LNCAP (cell line): ENCODE measurements at regions not wholly inside any gene's neighbourhood (a gene's known extent, or its start where the extent isn't known, plus 50 kb on each side); places are given as distances from the start of the nearest gene placed in this dataset.

Source experiments
- TF ChIP-seq, protein P1 (sequence below): fragments of 450-650 bp; IDR thresholded peaks from 2 replicates; pipeline ENCODE4 v1.5.1; 2017; ENCODE audit warnings: mild to moderate bottlenecking

- TF ChIP-seq, protein P1, sequence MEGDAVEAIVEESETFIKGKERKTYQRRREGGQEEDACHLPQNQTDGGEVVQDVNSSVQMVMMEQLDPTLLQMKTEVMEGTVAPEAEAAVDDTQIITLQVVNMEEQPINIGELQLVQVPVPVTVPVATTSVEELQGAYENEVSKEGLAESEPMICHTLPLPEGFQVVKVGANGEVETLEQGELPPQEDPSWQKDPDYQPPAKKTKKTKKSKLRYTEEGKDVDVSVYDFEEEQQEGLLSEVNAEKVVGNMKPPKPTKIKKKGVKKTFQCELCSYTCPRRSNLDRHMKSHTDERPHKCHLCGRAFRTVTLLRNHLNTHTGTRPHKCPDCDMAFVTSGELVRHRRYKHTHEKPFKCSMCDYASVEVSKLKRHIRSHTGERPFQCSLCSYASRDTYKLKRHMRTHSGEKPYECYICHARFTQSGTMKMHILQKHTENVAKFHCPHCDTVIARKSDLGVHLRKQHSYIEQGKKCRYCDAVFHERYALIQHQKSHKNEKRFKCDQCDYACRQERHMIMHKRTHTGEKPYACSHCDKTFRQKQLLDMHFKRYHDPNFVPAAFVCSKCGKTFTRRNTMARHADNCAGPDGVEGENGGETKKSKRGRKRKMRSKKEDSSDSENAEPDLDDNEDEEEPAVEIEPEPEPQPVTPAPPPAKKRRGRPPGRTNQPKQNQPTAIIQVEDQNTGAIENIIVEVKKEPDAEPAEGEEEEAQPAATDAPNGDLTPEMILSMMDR: no peak
Measured at GRCh38 chr22:26848244-26848920, 191.0 kb downstream of the MIAT start.

- TF ChIP-seq, protein P1: no peak
Measured at GRCh38 chr22:26849575-26849974, 192.2 kb downstream of the MIAT start.

GRCh38 chr22:26851125-26851524, 193.7 kb downstream of the MIAT start:
- TF ChIP-seq, protein P1: no peak

- TF ChIP-seq, protein P1: no peak
Measured at GRCh38 chr22:26852176-26852575, 194.8 kb downstream of the MIAT start.

DNA sequence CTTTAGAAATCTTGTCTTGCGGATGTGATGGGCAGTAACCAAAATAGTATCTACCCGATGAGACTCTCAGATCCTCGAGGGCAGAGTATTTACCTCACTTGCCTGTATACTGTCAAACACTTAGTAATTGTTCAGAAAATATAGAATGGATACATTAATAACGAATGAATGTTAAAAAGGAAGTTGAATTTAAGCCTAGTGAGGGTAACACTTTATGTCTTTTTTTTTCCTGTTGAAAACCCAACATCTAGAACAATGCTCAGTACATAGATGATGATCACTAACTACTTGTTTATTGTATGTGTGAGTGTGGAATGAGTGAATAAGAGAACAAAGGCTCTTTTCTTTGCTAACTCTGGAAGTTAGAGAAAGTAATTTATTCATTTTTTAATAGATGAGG, 195.7 kb downstream of the MIAT start:
- TF ChIP-seq, protein P1: no peak

GRCh38 chr22:26853495-26853894, 196.1 kb downstream of the MIAT start:
- TF ChIP-seq, protein P1: no peak

- TF ChIP-seq, protein P1: no peak
Measured at GRCh38 chr22:26857169-26857568, 199.8 kb downstream of the MIAT start.

DNA sequence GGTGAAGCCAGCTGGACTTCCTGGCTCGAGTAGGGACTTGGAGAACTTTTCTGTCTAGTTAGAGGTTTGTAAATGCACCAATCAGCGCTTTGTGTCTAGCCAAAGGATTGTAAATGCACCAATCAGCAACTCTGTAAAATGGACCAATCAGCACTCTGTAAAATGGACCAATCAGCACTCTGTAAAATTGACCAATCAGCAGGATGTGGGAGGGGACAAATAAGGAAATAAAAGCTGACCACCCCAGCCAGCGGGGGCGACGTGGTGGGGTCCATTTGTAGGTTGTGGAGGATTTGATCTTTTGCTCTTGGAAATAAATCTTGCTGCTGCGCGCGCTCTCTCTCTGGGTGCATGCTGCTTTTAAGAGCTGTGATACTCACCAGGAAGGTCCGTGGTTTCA, 202.9 kb downstream of the MIAT start:
- TF ChIP-seq, protein P1: no peak
